MCF 10A (cell line): ENCODE measurements at regions not wholly inside any gene's neighbourhood (a gene's known extent, or its start where the extent isn't known, plus 50 kb on each side); places are given as distances from the start of the nearest gene placed in this dataset.

Source experiments
- BruUV-seq: library from RNA; stranded (reverse); fragments of 400-500 nt; replicated peaks from 2 replicates; lab custom pipeline; 2021; lab: Mats Ljungman, UMichigan
- CTCF ChIA-PET: fragments of 300-600 bp; sonication (Branson Sonifier 250); formaldehyde crosslinking; extraction: SDS; loops from one replicate; lab custom pipeline; 2021; ENCODE audit warnings: antibody characterized with exemption, inconsistent platforms; lab: Yijun Ruan, JAX
- POLR2A ChIA-PET: fragments of 300-600, 350-650 bp; sonication (Branson Sonifier 250); formaldehyde crosslinking; extraction: SDS; loops from one replicate; lab custom pipeline; 2020; ENCODE audit warnings: antibody characterized with exemption, inconsistent platforms; lab: Yijun Ruan, JAX
- DNase-seq: peaks from one replicate; pipeline ENCODE4 v3.0.0-alpha.2; 2018; ENCODE audit not compliant: unreplicated experiment
- H3K27ac Mint-ChIP-seq: one replicate; pipeline ENCODE4 v1.8.0; 2022; ENCODE audit warnings: mild to moderate bottlenecking, low read depth, mixed read lengths; ENCODE audit not compliant: unreplicated experiment
- H3K27me3 Mint-ChIP-seq: one replicate; pipeline ENCODE4 v1.8.0; 2022; ENCODE audit warnings: mixed read lengths; ENCODE audit not compliant: insufficient read depth, unreplicated experiment
- H3K36me3 Mint-ChIP-seq: one replicate; pipeline ENCODE4 v1.8.0; 2022; ENCODE audit warnings: mild to moderate bottlenecking, moderate library complexity, mixed read lengths; ENCODE audit not compliant: insufficient read depth, unreplicated experiment
- H3K4me1 Mint-ChIP-seq: one replicate; pipeline ENCODE4 v1.8.0; 2022; ENCODE audit warnings: mixed read lengths; ENCODE audit not compliant: insufficient read depth, unreplicated experiment
- H3K4me3 Mint-ChIP-seq: one replicate; pipeline ENCODE4 v1.8.0; 2022; ENCODE audit warnings: mild to moderate bottlenecking, moderate library complexity, mixed read lengths; ENCODE audit not compliant: unreplicated experiment
- H3K9me3 Mint-ChIP-seq: one replicate; pipeline ENCODE4 v1.8.0; 2022; ENCODE audit warnings: mixed read lengths; ENCODE audit not compliant: unreplicated experiment
- CTCF ChIP-seq: fragments of 200-600 bp; IDR thresholded peaks from one replicate; pipeline ENCODE4 v1.8.0; 2022; ENCODE audit warnings: antibody characterized with exemption, mild to moderate bottlenecking; ENCODE audit not compliant: unreplicated experiment
- intact Hi-C: fragments of 100-400 bp; cut with micrococcal nuclease; formaldehyde crosslinking; loops from 2 replicates; pipeline ENCODE4 v1.14.1; 2022

- intact Hi-C loops = no loop called here
- TF ChIP-seq CTCF = no peak
- no TSS peak for BruUV-seq
- Mint-ChIP-seq H3K4me3 (no peak overlapping the region), H3K9me3 (no peaks in the 10 kb centered on the region), H3K27ac (no peak overlapping the region), H3K27me3 (no peaks in the 10 kb centered on the region), H3K4me1 (no peaks in the 10 kb centered on the region), H3K36me3 (no peaks in the 10 kb centered on the region)
- CTCF ChIA-PET = interaction anchor here (1.2 to 2.0 kb wide), 2 partner anchors 8 to 507 kb away, joined by 3 to 9 read pairs; no protein-coding TSS in a partner anchor
- POLR2A ChIA-PET = interaction anchor here (0.6 kb wide), 1 partner anchor 450 kb away, joined by 4 read pairs; no protein-coding TSS in a partner anchor
- DNase-seq = no peak
Observed at GRCh38 chr10:123551259-123551658, 114.9 kb upstream of the GPR26 start.

GRCh38 chr10:123552760-123553554 lies 113.2 kb upstream of the GPR26 start:
- ChIA-PET CTCF (no interaction called here), POLR2A (no interaction called here)
- intact Hi-C loops = no loop called here
- H3K4me1 Mint-ChIP-seq = no peaks in the 10 kb centered on the region
- no peak for TF ChIP-seq CTCF
- no peak for DNase-seq
- no peaks in the 10 kb centered on the region for H3K27me3 Mint-ChIP-seq
- H3K27ac Mint-ChIP-seq = no peak overlapping the region
- H3K9me3 Mint-ChIP-seq = no peaks in the 10 kb centered on the region
- H3K4me3 Mint-ChIP-seq = no peak overlapping the region
- H3K36me3 Mint-ChIP-seq = no peaks in the 10 kb centered on the region
- no TSS peak for BruUV-seq

GRCh38 chr10:123553810-123554430 lies 112.2 kb upstream of the GPR26 start:
- DNase-seq = no peak
- POLR2A ChIA-PET = no interaction called here
- no peaks in the 10 kb centered on the region for H3K36me3 Mint-ChIP-seq
- no peaks in the 10 kb centered on the region for H3K4me1 Mint-ChIP-seq
- no TSS peak for BruUV-seq
- H3K27ac Mint-ChIP-seq = no peak overlapping the region
- no peaks in the 10 kb centered on the region for H3K27me3 Mint-ChIP-seq
- intact Hi-C loops = no loop called here
- TF ChIP-seq CTCF = no peak
- no peaks in the 10 kb centered on the region for H3K9me3 Mint-ChIP-seq
- CTCF ChIA-PET = interaction anchor here (0.6 to 1.8 kb wide), 7 partner anchors 113 to 664 kb away, joined by 3 to 7 read pairs (median 5); no protein-coding TSS in a partner anchor
- no peak overlapping the region for H3K4me3 Mint-ChIP-seq

- Mint-ChIP-seq H3K4me3 (no peak overlapping the region), H3K27me3 (no peaks in the 10 kb centered on the region), H3K4me1 (no peaks in the 10 kb centered on the region), H3K36me3 (no peaks in the 10 kb centered on the region), H3K27ac (no peak overlapping the region), H3K9me3 (no peaks in the 10 kb centered on the region)
- intact Hi-C loops = no loop called here
- DNase-seq = no peak
- no TSS peak for BruUV-seq
- POLR2A ChIA-PET = no interaction called here
- CTCF ChIA-PET = interaction anchor here (0.6 to 1.8 kb wide), 6 partner anchors 174 to 665 kb away, joined by 3 to 7 read pairs (median 5); partner anchors contain the start of gene IKZF5
- TF ChIP-seq CTCF = no peak
Observed at GRCh38 chr10:123554656-123555055, 111.5 kb upstream of the GPR26 start.
